SHP77 treated with DMSO at 0.1 percent for 48 hours (cell line): ENCODE measurements at regions not wholly inside any gene's neighbourhood (a gene's known extent, or its start where the extent isn't known, plus 50 kb on each side); places are given as distances from the start of the nearest gene placed in this dataset.

ENCODE experiments used
- DNase-seq: peaks from one replicate; lab custom pipeline; 2025; lab: John Stamatoyannopoulos, UW

DNA sequence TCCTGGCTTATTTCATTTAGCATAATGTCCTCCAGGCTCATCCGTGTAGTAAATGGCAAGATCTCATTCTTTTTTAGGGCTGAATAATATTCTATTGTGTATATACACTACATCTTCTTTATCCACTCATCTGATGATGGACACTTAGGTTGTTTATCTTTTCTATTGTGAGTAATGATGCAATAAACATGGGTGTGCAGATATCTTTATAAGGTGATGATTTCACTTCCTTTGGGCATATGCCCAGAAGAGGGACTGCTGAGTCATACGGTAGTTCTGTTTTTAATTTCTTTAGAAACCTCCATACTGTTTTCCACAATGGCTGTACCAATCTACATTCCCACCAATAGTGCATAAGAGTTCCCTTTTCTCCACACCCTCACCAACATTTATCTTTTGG is 317.6 kb upstream of the CNKSR2 start:
- DNase-seq, result no peak

DNA sequence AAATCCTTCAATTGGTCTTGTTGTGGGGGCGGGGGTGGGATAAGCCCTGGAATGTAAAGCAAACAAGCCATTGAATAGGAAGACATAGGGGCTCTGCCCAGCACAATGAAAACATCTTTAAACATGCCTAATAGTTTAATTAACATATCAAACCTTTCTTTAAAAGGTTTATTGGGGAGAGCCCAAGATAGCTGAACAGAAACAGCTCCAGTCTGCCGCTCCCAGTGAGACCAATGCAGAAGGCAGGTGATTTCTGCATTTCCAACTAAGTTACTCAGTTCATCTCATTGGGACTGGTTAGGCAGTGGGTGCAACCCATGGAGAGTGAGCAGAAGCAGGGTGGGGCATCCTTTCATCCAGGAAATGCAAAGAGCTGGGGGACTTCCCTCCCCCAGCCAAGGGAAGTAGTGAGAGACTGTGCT is 327.2 kb upstream of the CNKSR2 start:
- DNase-seq, result no peak

DNA sequence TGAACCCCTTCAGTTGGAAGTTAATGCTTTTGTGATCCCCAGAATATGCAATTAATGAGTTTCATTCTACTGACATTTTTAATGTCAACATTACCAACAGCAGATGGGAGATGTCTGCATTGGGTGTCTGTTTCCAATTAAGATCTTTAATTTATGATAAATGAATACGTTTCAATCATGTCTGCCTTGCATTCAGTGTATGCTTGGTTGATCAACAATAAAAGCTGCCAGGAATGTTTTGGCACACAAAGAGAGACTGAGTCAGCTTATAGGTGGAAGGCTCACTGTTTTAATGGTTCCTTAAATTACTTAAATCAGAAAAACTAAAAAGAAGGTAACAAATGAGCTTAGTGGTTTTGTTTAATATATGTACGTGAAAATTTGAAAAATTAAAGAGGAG is 359.9 kb upstream of the CNKSR2 start:
- no peak for DNase-seq

DNA sequence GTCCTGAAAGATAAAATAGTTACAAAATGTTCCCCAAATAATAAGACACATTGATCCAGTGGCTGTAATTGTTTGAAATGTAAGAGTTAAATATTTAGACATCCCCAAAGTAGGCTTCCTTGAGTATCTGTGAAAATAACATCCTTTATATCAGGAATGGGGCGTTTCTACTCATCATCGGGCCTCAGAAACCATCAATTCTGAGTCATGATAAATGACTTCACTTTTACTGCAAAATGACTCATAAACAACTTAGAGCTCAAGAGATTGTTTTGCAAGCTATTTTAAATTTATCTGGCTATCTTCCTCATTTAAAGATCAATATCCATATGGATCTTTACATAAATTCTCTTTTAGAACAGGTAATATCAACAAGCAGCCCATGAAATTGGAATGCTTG is 369.4 kb upstream of the CNKSR2 start:
- DNase-seq, result no peak

DNA sequence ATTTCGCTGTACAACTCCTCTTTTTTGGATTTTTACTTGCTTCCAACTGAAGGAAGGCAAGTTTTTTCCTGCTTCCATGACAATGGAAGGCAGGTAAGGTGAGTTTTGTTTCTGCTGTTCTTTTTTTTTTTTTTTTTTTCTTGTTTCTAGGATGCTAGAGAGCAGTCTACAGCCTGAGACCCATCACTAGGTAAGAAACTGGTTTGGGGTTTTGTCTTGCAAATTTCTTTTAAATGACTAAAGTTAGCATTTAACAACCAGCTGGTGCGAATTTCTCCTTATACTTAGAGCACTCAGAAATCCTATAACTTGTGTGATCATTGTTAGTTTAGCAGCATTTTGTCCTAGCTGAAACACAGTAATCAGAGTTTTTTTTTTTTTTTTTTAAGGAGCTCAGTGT is 378.4 kb upstream of the CNKSR2 start:
- no peak for DNase-seq

DNA sequence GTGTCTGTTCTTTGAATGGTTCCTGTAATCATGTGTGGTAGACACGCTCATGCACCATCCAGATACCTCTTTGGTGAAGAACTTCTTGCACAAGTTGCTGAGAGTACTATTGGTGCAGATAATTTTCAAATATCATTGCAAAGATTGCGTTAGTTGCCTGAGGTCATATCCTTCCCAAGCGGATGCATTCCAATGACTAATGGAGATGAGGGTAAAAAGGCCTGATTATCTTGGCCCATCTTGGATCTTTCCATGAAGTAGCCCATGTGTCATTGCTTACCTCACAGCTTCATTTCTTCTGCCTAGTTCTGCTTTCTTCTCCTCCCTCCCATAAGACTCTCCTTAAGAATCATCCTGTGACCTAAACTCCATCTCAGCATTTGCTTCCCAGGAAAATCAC is 384.9 kb upstream of the CNKSR2 start:
- DNase-seq, result no peak

DNA sequence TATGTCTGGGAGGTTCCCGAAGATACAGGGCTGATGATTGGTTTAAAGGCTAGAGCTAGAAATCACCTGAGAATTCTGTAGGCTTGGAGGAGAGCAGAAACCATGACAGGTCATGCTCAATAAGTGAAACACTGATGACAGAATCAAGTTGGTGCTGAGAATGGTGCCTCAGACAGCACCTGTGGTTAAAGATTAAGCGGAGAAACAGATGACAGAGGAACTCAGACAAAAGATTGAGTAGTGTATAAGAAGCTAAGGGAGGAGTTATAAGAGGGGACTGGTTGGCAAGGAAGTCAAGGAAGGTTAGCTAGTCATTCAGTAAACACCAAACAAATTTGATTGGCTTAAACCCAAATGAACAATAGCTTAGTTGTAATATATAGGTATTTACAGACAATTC is 385.4 kb upstream of the CNKSR2 start:
- no peak for DNase-seq

DNA sequence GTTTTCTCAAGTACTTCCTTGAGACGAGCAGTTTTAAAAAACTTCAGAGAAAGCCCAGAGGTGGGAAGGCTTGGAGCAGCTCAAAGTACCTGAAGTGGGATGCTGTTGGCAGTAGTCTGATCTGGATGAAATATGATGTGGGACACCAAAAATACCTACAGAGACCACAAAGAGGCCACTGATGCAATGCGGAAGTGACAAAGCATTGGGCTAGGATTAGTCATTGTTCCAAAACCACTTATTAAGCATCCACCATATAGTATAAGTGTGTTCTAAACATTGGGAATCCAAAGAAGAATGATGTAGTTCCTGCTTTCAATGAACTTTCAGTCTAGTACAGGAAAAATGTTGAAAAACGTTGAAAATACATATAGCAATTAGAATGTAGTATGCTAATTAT is 386.1 kb upstream of the CNKSR2 start:
- DNase-seq, result no peak

DNA sequence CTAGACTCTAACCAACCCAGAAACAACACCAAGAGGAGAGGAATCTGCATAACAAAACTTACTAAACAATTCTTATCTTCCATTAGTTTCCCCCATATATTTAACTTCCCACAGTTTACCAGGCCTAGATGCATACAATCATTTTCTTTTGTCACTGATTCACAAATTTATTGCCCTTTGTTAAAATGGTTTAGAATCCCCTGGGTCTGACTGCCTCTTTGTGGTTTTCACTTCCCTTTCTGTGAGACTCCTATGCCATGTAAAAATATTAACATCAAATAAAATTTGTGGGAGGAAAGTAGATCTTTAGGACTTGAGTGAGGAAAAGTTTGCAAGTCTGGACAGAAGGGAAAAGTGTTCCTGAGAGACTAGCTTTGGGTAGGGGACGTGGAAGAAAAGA is 393.8 kb upstream of the CNKSR2 start:
- no peak for DNase-seq

DNA sequence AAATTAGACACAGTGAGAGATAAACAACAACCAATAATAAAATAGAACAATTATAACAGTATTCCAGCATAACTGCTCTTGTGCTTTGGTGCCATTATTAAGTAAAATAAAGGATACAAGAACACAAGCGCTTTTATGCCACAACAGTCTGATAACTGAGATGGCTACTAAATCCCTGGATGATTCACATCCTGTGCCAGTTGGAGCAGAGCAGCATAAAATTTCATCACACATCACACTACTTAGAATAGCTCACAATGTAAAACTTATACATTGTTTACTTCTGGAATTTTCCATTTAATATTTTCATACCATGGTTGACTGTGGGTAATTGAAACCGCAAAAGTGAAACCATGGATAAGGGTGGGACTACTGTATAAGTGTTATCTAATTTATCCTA is 399.9 kb upstream of the CNKSR2 start:
- no peak for DNase-seq

DNA sequence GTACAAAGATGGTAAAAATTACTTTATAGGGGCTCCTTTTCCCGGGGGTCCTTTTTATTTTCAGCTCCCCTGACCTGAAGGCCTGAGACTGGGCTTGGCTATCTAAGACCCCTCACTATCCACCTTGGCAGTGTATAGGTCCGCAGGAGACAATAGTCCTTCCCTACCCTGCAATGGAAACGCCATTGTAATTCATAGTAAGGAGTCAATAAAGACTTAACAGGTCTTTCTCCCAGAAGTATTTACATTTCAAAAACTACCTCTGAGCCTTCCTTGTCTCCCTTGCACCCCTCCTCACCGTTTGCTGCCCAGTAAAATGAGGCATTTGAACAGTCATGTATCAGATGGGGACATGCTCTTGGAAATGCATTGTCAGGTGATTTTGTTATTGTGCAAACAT is 401.2 kb upstream of the CNKSR2 start:
- no peak for DNase-seq

DNA sequence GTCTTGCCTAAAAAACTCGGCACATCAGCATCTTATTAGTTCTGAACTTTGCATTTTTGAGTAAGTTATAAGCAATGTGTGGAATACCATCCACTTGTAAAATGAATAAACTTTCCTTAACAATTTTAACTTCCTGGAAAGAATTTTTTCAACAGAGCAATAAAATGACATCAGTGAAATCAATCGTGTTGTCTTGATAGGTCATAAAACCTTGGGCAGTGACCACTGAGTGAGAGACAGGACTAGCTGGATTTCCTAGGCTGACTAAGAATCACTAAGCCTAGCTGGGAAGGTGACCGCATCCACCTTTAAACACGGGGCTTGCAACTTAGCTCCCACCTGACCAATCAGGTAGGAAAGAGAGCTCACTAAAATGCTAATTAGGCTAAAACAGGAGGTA is 403.0 kb upstream of the CNKSR2 start:
- no peak for DNase-seq

DNA sequence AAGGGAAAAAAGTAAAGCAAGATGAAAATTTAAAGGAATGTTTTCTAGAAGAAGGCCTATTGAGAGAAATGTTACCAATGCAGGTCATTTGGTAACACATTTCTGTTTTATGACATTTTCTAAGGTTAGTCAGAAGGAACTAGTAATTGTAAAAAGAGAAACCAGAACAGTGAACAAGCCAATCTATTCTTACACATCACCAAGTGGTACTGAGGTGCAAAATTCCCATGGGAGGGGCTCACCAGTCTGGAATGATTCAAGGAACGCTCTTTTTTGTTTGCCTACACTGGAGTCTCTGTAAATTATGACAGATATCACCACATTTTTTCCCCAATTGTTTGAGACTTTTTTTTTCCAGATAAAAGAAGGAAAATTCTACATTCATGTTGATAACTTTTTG is 404.7 kb upstream of the CNKSR2 start:
- DNase-seq, result no peak

DNA sequence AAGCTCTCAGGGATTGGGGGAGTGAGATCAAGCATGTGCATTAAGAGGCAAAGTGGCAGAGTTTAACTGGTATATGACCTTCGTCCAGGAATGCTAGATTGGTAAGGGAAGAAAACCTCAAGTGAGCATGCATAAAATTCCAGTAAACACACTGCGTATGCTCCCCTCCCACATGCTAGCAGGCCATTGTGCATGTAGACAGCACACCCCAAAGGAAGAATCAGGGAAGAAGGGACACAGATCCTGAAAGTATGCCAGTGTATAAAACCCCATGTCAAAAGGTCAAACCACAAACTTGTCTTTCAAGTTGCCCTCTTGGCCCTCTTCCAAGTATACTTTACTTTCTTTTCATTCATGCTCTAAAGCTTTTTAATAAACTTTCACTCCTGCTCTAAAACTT is 405.2 kb upstream of the CNKSR2 start:
- DNase-seq, result no peak

DNA sequence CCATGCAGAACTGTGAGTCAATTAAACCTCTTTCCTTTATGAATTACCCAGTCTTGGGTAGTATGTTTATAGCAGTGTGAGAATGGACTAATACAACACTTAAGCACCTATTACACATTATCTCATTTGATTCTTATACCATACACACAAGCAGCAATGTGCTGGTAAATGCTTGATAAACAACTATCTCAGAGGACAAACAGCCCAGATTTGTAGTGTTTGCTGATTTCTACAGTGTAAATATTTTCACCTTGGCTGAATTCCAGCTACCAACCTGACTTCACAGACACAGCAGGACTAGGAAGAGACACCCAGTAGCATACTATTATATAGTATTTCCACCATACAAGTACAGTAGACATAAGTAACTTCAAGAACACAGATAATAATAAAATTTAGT is 406.5 kb upstream of the CNKSR2 start:
- DNase-seq, result no peak

DNA sequence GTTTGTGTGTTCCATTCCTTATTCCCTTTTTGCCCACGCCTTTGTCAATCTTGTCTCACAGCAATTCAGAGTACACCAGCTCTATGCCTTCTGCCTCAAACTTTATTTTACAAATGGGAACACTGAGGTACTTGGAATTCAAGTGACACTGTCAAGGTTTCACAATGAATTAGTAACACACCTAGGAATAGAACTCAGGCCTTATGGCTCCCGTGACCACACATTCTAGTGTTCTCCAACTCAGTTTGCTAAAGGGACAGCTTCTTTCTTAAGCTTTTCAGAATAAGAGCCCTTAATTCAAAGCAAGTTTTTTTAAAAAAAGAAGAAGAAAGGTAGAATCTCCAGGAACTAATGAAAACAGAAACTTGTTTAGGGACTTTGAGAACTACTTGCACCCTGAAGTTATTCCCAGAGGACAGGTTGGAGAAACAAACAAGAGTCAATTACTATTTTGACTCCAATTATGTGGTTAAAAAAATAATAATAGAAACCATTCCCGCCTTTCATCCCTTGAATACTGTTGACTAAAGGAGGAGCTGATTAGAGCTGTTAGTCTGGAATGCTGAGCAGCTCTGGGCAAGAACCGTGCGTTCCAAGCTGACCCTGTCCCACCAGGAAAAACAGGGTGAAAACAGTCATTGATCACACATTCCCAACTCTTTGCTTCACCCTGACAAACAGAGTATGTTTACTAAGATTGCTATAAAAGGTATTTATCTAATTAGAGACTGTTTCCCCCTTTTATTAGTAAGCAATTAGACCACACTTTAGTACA is 408.8 kb upstream of the CNKSR2 start:
- DNase-seq, result no peak

DNA sequence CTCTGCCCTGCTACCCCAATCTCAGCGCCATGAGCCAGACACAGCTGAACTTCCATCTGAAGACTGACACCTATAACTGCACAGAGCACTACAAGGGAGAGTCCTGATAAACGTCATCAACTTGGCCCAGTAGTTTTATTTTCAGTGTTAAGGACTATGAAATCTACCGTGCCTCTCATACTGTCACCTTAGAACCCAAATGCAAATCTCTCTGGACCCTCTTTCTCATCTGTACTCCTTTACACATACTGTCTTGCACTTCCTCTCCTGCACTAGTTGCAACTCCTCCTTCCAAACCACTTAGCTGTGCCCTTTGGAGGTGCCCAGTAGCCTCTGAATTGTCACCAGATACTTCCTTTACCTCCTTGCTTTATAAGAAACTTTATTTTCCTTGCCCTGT is 420.2 kb upstream of the CNKSR2 start:
- DNase-seq, result no peak

DNA sequence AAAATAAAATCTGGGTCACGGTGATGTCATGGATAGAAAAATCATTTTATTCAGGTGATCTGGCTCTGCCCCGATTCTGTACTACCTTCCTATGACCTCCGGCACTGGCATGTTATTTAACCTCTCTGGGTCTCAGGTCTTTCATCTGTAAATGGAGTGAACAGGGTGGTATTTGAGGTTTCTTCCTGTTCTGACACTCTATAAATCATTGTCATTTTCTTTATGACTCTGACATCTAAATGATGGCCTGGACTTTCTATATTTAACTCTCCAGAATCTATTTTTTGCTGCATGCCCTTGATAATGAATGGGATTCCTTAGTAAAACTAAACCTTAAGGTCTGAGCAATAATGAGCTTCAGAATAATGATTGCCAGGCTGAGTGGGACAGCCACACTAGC is 422.0 kb upstream of the CNKSR2 start:
- no peak for DNase-seq

DNA sequence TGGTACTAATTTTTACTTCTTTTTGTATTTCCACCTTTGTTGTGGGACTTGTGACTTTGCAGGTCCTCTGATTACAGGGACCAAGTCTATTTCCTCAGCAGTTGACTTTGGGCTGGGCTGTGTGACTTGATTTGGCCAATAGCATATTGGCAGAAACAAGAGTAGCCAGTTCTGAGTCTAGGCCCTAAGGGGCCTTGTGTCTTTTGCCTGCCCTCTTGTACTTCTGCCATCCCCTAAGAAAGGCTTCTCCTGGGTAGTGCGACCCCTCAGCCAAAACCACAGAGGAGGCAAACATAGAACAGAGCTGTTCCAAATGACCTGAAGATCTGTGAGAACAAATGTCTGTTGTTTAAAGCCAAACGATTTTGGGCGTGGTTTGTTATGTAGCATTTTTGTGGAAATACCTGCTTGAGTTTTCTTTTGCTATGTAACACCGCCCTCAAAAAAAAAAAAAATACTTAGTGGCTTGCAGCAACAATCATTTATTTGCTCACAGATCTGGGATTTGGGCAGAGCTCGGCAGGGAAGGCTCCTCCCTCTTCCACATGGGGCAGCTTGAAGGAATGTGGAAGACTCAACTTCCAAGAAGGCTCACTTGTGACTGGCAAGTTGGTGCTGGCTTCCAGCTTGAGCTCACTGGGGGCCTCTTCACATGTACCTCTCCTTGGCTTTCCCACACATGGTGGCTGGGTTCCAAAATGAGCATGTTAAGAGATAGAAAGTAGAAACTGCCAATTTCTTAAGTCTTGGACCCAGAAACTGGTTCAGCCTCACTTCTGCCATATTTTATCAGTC is 423.0 kb upstream of the CNKSR2 start:
- DNase-seq, result no peak

DNA sequence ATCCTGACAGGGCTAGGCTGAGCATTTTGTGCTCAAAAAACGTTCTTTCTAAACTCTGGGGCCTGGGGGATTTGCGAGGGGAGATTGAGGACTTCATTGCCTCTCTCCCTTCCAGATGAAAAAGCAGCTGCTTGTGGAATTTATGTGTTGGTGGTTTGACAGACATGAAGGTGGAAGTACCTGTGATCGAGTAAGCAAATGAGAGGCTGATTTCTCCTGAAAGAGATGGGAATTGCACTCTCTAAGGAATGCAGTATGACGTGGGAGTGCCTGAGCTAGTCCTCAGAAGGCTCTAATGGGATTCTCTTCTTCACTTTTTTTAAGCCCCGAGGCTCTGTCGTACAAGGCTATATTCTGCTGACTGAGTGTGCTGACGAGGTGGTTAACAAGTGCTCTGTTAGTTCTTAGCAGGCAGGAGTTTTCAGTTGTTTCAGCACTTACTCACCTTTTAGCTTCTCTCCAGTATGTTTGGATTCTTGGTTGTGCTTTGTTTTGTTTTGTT is 426.8 kb upstream of the CNKSR2 start:
- no peak for DNase-seq

DNA sequence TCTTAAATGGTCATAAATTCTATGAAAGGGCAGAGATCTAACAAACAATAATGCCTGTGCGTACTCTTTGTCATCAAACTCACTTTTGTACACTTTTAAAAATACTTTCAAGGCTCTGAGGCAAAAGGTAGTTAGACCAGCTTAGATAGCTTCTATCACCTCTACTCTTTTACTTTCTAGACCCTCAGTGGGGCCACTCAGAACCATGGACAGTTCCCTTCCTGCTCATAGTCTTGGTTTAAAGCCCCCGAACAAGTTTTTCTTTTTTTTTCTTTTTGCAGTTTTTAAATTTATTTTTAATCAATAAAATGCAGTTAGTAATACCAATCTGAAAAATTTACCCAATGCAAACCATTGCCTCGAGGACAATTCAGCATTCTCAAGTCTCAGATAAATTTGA is 460.5 kb upstream of the CNKSR2 start:
- DNase-seq, result no peak

DNA sequence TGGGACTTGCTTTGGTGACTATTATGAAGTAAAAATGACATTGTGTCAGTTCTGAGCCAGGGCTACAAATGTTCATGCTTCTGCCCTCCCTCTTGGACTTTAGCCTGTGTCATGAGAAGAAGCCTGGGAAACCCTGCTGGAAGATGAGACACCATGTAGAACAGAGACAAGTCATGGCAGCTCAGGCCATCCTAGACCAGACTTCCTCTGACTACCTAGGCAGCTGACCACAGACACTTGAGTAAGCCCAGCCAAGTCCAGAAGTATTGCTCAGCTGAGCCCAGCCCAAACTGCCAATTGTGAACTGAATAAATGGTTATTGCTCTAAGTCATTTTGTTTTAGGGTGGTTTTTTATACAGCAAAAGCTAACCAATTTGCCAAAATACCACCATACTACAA is 467.6 kb upstream of the CNKSR2 start:
- DNase-seq, result no peak

DNA sequence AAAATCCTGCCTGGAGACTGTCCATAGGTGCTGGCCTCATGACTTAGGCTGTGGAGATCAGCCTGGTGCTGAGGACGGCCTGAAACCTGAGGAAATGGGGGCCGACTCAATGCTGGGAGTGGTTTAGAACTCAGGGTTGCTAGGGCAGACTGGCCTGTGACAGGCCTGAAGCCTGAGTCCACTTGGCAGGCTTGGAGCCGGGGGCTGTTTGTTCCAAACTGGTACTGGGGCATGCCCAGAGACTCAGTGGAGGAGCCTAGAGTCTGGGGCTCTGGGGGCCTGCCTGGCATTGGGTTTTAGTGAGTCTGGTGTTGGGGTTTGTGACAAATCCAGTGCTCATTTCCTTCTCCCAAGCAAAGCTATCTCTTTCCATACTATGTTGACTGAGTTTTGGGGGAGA is 489.7 kb upstream of the CNKSR2 start:
- DNase-seq, result no peak

DNA sequence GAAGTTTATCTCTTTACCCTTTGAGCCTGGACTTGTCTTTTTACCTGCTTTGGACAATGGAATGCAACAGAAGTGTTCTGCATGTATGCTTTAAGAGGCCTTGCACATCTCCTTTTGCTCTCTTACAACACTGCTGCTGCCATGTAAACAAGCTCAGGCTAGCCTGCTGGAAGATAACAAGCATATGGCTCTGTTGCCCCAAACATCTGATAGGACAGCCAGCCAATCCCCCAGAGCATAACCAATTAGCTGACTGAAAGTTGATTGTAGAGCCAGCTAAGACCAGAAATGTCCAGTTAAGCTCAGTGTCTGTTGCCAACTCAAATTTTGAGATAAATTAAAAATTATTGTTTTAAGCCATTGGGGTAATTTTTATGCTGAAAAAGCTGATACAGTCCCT is 510.6 kb upstream of the CNKSR2 start:
- DNase-seq, result no peak
